Spleen (tissue), 11 donors: ENCODE measurements at regions not wholly inside any gene's neighbourhood (a gene's known extent, or its start where the extent isn't known, plus 50 kb on each side); places are given as distances from the start of the nearest gene placed in this dataset.

Experiments used
- DNase-seq: peaks from one replicate; pipeline ENCODE4 v3.0.0-alpha.2; 2020
- H3K27ac ChIP-seq, 8 donors: fragments of 200-600 bp; sonication (generic) in 7 of 8; 1 replicate in 4 of 8; 2 replicates in 4 of 8; pipeline versions ENCODE4 v1.5.0 to v1.8.0; 2016 to 2021; ENCODE audit warnings: inconsistent platforms in 4 of 8, mild to moderate bottlenecking in 4 of 8, moderate library complexity in 1 of 8
- H3K27me3 ChIP-seq, 7 donors: fragments of 200-600 bp; sonication (generic) in 6 of 7; replicated peaks in 1 of 7; 1 replicate in 4 of 7; 2 replicates in 3 of 7; pipeline versions ENCODE4 v1.5.0 to v1.8.0; 2016 to 2021; ENCODE audit warnings: inconsistent platforms in 3 of 7, mild to moderate bottlenecking in 1 of 7
- H3K36me3 ChIP-seq, 6 donors: fragments of 200-600 bp; sonication (generic) in 5 of 6; 1 replicate in 4 of 6; 2 replicates in 2 of 6; pipeline versions ENCODE4 v1.5.0 to v1.8.0; 2016 to 2021; ENCODE audit warnings: inconsistent platforms in 2 of 6
- H3K4me1 ChIP-seq, 6 donors: fragments of 200-600 bp; sonication (generic) in 5 of 6; 1 replicate in 3 of 6; 2 replicates in 3 of 6; pipeline versions ENCODE4 v1.5.0 to v1.8.0; 2016 to 2021; ENCODE audit warnings: inconsistent platforms in 3 of 6
- H3K4me3 ChIP-seq, 8 donors: fragments of 200-600 bp; sonication (generic) in 7 of 8; 1 replicate in 4 of 8; 2 replicates in 4 of 8; pipeline versions ENCODE4 v1.5.0 to v1.8.0; 2016 to 2021; ENCODE audit warnings: inconsistent platforms in 4 of 8, mild to moderate bottlenecking in 4 of 8, moderate library complexity in 2 of 8
- H3K9me3 ChIP-seq, 8 donors: fragments of 200-600 bp; sonication (generic) in 7 of 8; 1 replicate in 4 of 8; 2 replicates in 4 of 8; pipeline versions ENCODE4 v1.5.0 to v1.8.0; 2016 to 2021; ENCODE audit warnings: inconsistent platforms in 4 of 8
- CTCF ChIP-seq, 11 experiments: fragments of 200-600 bp in 7 of 11; fragments of 450-650 bp in 4 of 11; sonication (generic) in 4 of 11; IDR thresholded peaks in 8 of 11; conservative IDR thresholded peaks in 3 of 11; 1 replicate in 7 of 11; 2 replicates in 4 of 11; pipeline versions ENCODE4 v1.4.0 to v1.8.0; 2016 to 2021; ENCODE audit warnings: antibody characterized with exemption in 11 of 11, inconsistent platforms in 4 of 11, mild to moderate bottlenecking in 1 of 11
- POLR2A ChIP-seq, 3 donors: fragments of 450-650 bp; IDR thresholded peaks; one replicate each; pipeline ENCODE4 v1.5.1; 2017; ENCODE audit warnings: antibody characterized with exemption in 3 of 3, mild to moderate bottlenecking in 1 of 3
- POLR2AphosphoS5 ChIP-seq, 3 donors: sonication (generic); formaldehyde crosslinking; IDR thresholded peaks; one replicate each; pipeline ENCODE4 v1.5.1; 2017; ENCODE audit warnings: antibody characterized with exemption in 3 of 3
- WGBS, 5 donors: extraction: QIAGEN DNeasy Blood & Tissue Kit in 3 of 5; methylation state at CpG; one replicate each; pipeline versions ENCODE4 v1.1.5 to v1.1.7; 2013 to 2018; 5-methylcytosine and 5-hydroxymethylcytosine counted together
- intact Hi-C: fragments of 100-400 bp; cut with DNase I; formaldehyde crosslinking; loops from one replicate; pipeline ENCODE4 v1.15.0; 2023; ENCODE audit warnings: low total_unique reads
- donor health status: healthy with polysubstance abuse.
- donor health status: DM: no; HTN: no; CAD: no; lungs with moderate emphysema.
- donor health status: DM: no; HTN: no; CAD: no.
- donor health status: Bipolar disorder and iron deficiency.
- donor health status: healthy.
- donor health status: DM: no; HTN: no; CAD: no.
- donor health status: DM: yes; HTN: yes; CAD: no.

- Histone ChIP-seq H3K4me1 (no peaks in the 10 kb centered on the region), H3K36me3 (no peaks in the 10 kb centered on the region), H3K27me3 (no peaks in the 10 kb centered on the region), H3K4me3 (no peak overlapping the region), H3K9me3 (peaks cover 0 to 10% (median 2%) of the 10 kb centered on the region in 8 donors), H3K27ac (no peak overlapping the region)
- TF ChIP-seq POLR2A (IDR thresholded peaks at IDR 0.05) (no peak), POLR2AphosphoS5 (IDR thresholded peaks at IDR 0.05) (no peak), CTCF (IDR thresholded peaks at IDR 0.05 in 8 of 11, conservative IDR thresholded peaks at IDR 0.05 in 3 of 11) (no peak)
- WGBS, 5 donors = 22 to 40% (median 34%) methylated on average over 4 of the region's 4 CpGs
- intact Hi-C loops = no loop called here
- no peak for DNase-seq
These were observed 550.4 kb upstream of the CCDC54 start for GRCh38 chr3:106826791-106827311.

GRCh38 chr3:106827515-106828213 lies 549.6 kb upstream of the CCDC54 start:
- Histone ChIP-seq H3K36me3 (no peaks in the 10 kb centered on the region), H3K4me3 (no peak overlapping the region), H3K27ac (no peak overlapping the region), H3K27me3 (no peaks in the 10 kb centered on the region), H3K4me1 (no peaks in the 10 kb centered on the region), H3K9me3 (peaks cover 0 to 19% (median 10%) of the 10 kb centered on the region in 8 donors)
- TF ChIP-seq POLR2A (IDR thresholded peaks at IDR 0.05) (no peak), CTCF (IDR thresholded peaks at IDR 0.05 in 8 of 11, conservative IDR thresholded peaks at IDR 0.05 in 3 of 11) (no peak), POLR2AphosphoS5 (IDR thresholded peaks at IDR 0.05) (no peak)
- WGBS, 5 donors = 76 to 85% (median 82%) methylated on average over 5 of the region's 5 CpGs
- DNase-seq = no peak
- intact Hi-C loops = no loop called here

GRCh38 chr3:106829206-106829605 lies 548.0 kb upstream of the CCDC54 start:
- TF ChIP-seq CTCF (IDR thresholded peaks at IDR 0.05 in 8 of 11, conservative IDR thresholded peaks at IDR 0.05 in 3 of 11) (no peak), POLR2AphosphoS5 (IDR thresholded peaks at IDR 0.05) (no peak), POLR2A (IDR thresholded peaks at IDR 0.05) (no peak)
- Histone ChIP-seq H3K36me3 (no peaks in the 10 kb centered on the region), H3K27me3 (no peaks in the 10 kb centered on the region), H3K27ac (no peak overlapping the region), H3K4me3 (no peak overlapping the region), H3K4me1 (no peaks in the 10 kb centered on the region), H3K9me3 (peaks cover 0 to 23% (median 14%) of the 10 kb centered on the region in 8 donors)
- WGBS, 5 donors = 66 to 82% (median 76%) methylated on average over 3 of the region's 3 CpGs
- no peak for DNase-seq
- intact Hi-C loops = no loop called here

- Histone ChIP-seq H3K4me1 (no peaks in the 10 kb centered on the region), H3K9me3 (peaks cover 0 to 23% (median 14%) of the 10 kb centered on the region in 8 donors), H3K27ac (no peak overlapping the region), H3K27me3 (no peaks in the 10 kb centered on the region), H3K36me3 (no peaks in the 10 kb centered on the region), H3K4me3 (no peak overlapping the region)
- DNase-seq = no peak
- 58 to 82% (median 73%) methylated on average over 2 of the region's 2 CpGs for WGBS, 5 donors
- intact Hi-C loops = no loop called here
- no peak for TF ChIP-seq CTCF (IDR thresholded peaks at IDR 0.05 in 8 of 11, conservative IDR thresholded peaks at IDR 0.05 in 3 of 11)
- TF ChIP-seq POLR2AphosphoS5 (IDR thresholded peaks at IDR 0.05) = no peak
- TF ChIP-seq POLR2A (IDR thresholded peaks at IDR 0.05) = no peak
These were observed 546.9 kb upstream of the CCDC54 start for GRCh38 chr3:106830334-106830733.
